Epithelial cell of prostate (primary cell): ENCODE measurements at regions not wholly inside any gene's neighbourhood (a gene's known extent, or its start where the extent isn't known, plus 50 kb on each side); places are given as distances from the start of the nearest gene placed in this dataset.
"Not testable (repeated sequence)": the region's sequence is repeated elsewhere in the genome, so short reads cannot be mapped to it uniquely, and the experiment has no call there.

Source experiments
- DNase-seq: peaks from one replicate; pipeline ENCODE4 v3.0.0-alpha.2; 2011; ENCODE audit warnings: low read depth, low spot score
- H3K27ac ChIP-seq: fragments of 450-650 bp; 2 replicates; pipeline ENCODE4 v1.5.1; 2017; ENCODE audit warnings: mild to moderate bottlenecking

DNA sequence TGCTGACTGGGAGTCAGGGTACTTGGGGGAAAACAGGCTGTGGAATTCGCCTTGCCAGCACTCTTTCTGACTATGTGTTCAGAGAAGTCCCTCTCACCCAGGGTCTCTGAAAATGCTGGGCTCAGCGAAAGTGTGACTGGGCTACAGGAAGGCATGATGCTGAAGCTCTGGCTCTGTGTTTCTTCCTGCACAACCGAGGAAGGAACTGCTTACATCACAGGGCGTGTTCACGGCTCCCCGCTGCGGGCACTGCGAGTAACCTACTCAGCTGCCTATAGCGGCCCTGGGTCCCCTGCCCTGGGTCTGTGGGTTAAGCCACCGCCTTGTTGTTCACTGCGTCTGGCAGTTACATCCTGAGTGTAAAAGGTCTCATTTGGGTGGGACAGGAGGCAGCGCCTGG, 222.4 kb upstream of the IRX4 start:
- H3K27ac ChIP-seq, result no peak overlapping the region
- no peak for DNase-seq

DNA sequence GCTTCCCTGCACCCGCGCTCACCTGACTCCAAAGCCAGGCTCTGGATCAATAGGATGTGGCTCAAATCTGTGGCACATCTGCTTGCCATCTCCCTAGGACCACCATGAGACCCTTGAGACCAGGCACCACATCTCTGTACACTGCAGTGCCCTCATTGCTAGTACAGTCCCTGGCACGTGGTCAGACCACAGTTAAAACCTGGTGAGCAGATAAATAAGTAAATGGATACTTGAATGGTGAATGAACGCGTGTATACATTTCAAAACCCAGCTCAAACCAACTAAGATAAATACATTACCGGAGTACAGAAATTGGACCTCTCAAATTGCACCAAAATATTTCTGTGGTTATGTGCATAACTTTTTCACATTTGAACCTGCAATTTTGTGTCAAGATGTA, 221.2 kb upstream of the IRX4 start:
- H3K27ac ChIP-seq, result no peak overlapping the region
- no peak for DNase-seq

DNA sequence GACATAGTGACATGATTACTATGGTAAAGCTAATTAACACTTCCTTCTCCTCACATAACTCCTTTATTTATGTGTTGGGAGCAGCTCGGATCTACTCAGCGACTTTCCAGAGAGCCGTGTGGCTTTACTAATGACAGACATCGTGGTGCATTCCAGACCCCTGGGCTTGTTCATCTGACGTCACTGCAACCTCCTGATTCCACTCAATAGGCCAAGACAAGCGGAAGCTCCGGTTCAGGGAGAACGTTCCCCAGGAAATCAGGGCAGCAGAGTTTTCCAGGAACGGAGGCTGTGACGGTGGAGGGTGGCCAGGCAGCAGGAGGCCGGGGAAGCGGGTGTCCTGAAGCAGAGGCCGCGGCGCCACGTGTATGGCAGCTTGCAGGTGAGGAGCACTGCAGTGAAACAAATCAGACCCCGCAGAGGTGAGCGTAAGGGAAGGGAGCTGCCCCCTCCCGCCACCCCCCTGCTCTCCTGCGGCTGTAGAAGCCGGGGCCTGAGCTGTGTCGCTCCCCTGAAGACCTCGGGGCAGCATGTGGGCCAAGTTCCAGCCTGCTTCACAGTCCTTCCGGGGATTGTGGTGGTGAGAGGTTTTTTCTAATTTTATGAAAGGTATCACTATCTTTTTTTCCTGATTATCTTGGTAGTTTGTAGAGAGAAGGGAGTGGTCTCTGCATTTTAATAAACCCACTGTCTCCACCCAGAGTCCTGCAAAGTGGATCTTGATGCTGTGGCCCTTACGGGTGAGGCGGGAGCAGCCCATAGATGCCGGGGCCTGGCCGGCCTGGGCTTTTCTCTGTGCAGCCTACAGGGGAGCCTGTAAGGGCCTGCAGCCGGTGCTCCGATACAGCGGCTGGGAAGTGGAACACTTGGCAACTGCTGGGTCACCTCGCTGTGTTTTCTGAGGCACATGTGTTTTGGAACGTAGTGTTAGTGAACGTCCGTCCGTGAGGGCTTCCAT, 220.4 kb upstream of the IRX4 start:
- H3K27ac ChIP-seq, result no peak overlapping the region
- no peak for DNase-seq

DNA sequence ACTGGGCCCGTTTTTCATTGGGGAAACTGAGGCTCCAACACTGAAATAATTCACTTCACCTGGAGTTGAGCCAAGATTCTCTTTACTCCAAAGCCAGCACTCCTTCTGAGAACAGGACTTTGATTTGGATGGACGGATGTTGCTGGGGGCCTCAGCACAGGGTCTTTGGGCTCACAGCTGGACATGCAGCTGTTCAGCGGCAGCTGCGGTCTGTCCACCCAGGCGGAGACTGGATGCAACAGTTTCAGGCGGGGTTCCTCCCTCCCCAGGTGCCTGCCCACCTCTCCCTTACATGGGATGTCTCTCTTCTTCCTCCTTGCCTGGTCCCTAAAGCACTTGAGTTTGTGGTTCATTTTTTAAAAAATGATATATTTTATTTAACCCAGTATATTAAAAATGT, 219.0 kb upstream of the IRX4 start:
- H3K27ac ChIP-seq, result no peak overlapping the region

DNA sequence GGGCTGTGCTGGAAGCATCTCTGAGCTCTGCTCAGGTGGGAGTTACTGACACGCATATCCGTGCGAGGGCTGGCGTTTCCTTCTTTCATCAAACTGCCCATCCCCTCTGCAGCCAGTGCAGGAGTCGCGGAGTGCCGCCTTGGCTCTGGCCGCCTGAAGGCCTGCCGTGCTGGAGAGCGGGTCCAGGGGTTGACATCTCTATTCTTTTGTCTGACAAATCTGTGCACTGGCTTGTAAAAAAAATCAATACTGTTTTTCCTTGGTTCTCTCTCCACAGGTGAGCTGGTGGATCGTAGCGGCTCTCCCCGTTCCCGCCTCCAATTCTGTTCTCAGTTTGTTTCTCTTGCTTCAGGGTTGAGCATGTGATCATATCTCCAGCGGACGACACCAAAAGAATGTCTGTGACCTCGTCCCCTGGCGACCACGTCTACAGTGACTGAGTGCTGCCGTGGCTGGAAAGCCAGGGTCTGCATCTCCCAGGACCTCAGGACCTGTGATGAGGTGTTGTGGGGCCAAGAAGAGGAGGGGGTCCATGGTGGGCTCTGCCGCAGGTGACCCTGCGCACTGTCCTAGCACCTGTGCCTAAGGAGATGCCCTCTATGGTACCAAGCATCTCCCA, 214.3 kb upstream of the IRX4 start:
- no peak for DNase-seq

More for the DNA sequence above, 219.0 kb upstream of the IRX4 start:
- no peak for DNase-seq

DNA sequence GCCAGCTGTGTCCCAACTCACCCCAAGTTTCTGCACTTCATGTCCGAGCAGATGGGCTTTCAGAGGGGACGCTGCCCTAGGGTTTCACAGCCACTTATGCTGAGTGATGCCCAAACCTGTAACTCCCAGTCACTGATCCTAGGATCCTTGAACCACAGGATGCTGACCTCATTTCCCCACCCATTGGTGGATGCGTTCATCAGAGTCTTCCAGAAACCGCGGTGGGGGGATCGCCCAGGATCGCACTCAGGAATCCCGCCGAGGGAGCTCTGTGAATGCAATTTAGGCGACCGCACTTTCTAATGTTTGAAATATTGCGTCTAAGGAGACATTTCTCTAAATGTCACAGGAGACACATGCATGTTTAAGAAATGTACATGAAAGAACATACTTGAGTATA, 212.3 kb upstream of the IRX4 start:
- DNase-seq, result no peak

More for the DNA sequence above, 214.3 kb upstream of the IRX4 start:
- no peak overlapping the region for H3K27ac ChIP-seq

DNA sequence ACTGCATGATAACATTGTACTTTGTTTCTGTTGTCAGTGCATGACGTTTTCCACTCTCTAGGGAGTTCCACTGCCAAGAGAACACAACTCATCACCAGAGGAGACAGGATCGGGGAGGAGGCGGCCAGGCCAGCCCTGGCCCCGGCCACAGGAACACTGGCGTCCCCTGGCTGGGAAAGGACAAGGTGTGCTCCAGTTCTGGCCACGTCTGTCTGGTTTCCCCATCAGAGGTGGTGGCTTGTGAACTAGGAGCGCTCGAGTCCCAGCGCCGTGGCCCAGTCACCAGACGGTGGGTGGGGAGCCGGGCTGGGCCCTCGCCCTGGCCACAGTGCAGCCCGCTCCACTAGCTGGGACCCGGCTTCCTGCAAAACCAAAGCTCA, 211.9 kb upstream of the IRX4 start:
- DNase-seq, result no peak
- no peak overlapping the region for H3K27ac ChIP-seq

More for the DNA sequence above, 212.3 kb upstream of the IRX4 start:
- no peak overlapping the region for H3K27ac ChIP-seq

DNA sequence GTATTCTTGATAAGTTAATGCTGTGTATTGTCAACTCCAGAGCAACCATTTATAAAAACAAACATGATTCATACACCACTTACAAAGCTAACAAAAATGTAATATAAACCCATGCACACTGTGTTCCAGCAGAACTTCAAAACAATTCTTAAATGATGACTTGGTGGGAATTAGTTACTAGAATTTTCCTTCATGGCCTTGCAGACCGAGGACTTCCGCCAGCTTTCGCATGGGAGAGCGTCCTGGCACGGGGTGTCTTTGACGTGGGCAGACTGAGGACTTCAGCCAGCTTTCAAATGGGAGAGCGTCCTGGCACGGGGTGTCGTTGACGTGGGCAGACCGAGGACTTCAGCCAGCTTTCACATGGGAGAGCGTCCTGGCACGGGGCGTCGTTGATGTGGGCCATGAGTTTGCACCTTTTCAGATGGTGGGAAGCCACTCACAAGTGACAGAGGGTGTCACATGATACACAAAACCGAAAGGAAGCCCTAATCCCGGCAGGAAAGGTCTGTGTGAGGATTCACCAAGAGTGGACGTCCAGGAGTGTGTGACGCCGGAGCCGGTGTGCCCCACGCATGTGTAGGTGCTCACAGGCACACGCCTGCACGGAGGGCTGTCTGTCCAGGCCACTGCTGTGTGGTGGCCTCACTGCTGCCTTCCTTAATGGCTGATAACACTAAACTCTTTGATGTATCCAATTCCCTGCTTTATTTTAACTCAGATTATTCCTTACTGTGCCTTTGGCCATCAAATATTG, 211.3 kb upstream of the IRX4 start:
- H3K27ac ChIP-seq, result no peak overlapping the region

DNA sequence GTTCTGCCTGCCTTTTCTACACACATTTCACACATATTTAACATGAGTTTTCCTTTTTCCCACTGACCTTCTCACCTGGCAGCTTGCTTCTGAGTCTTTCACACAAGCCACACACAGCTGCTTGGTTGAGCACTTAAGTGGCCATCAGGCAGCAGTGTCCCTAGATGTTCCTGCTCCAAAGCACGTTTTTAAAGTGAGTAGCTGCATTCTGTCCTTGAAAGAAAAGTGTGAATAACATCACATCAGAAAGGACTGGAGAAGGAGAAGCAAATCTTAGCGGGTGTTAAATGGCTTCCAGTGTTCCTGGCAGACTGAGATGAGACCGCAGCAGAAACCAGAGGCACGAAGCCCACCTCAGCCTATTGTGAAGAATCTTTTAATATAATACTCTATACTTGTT, 209.2 kb upstream of the IRX4 start:
- no peak overlapping the region for H3K27ac ChIP-seq
- no peak for DNase-seq

More for the DNA sequence above, 211.3 kb upstream of the IRX4 start:
- DNase-seq, result no peak

DNA sequence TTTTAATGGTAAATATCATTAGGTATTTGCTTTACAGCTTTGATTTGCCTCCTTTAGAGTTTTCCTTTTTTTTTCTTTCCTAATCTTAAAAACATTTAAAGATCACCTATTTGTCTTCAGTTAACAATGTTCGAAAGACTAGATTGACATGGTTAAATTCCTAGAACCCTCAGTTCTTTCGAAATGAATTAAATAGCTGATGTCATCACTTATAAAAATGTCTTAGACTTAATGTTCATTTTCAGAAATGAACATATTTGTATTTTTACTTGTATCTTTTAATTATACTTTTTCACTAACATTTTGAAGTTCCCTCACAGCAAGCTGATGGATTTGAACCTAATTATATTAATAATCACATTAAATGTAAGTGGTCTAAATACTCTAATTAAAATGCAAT, 205.3 kb upstream of the IRX4 start:
- H3K27ac ChIP-seq, result no peak overlapping the region
- DNase-seq, result no peak

DNA sequence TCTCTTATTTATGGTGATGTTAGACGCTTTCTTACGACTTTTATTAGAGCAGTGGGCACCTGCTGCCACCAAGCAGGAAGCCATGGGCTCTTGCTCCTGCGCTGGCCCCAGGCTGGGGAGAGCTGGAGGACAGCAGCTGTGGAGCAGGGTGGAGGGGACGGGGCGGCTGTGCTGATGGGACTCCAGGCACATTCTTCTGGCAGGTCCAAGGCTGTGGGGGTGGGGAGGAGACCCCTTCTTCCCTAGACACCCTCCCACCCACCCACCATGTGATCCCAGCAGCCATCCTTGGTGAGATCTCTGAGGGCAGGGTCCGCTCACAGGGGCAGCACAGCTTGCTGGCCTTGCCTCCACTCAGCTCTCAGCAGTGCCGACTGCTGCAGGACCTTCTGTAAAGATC, 192.6 kb upstream of the IRX4 start:
- no peak overlapping the region for H3K27ac ChIP-seq
- no peak for DNase-seq

DNA sequence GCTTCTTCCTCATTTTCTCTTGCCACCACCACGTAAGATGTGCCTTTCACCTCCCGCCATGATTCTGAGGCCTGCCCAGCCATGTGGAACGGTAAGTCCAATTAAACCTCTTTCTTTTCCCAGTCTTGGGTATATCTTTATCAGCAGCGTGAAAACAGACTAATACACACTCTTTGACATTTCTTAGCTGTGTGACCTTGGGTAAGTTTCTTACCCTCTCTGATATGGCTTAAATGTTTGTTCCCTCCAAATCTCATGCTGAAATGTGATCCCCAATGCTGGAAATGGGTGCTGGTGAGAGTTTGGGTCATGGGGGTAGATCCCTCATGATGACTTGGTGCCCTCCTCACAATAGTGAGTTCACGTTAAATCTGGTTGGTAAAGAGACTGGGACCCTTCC, 188.8 kb upstream of the IRX4 start:
- H3K27ac ChIP-seq, result no peak overlapping the region
- no peak for DNase-seq

DNA sequence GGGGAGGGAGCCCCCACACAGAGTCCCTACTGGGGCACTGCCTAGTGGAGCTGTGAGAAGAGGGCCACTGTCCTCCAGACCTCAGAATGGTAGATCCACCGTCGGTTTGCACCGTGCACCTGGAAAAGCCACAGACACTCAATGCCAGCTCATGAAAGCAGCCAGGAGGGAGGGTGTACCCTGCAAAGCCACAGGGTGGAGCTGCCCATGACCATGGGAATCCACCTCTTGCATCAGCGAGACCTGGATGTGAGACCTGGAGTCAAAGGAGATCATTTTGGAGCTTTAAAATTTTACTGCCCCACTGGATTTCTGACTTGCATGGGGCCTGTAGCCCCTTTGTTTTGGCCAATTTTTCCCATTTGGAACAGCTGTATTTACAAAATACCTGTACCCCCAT, 188.1 kb upstream of the IRX4 start:
- not testable (repeated sequence) for H3K27ac ChIP-seq, DNase-seq

DNA sequence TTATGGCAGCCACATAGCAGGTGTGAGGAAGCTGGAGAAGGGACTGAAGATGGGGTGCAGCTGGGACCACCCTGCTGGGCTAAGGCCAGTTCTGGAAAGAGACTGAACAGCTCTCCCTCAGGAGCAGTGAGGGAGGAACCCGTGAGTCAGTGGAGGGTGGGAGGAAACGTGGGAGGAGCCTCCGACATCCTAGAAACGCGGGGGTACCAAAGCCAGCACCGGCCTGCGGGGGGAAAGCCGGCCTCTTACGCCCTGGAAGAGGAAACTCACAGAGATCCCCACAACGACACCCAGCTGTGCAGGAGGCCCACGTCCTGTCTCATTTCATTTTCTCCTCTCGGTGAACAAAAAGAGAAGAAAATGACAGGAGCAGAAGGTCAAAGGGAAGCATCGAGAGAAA, 185.8 kb upstream of the IRX4 start:
- H3K27ac ChIP-seq, result no peak overlapping the region
- no peak for DNase-seq

DNA sequence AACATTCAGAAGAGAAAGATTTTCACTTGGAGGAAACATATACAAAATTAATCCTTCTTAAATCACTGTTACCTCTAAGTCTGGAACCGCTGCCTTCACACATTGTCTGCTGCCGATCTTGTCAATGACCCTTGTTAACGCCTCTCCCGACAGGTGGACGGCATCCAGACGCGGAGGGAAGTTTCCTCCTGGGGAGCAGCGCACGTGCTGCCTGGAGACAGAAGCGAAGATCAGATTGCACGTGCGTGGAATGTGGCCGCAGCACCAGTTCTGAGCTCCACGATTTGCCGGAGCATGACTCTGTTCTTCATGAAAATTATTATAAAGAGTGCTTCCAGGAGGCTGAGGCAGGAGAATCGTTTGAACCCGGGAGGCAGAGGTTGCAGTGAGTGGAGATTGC, 183.6 kb upstream of the IRX4 start:
- H3K27ac ChIP-seq, result no peak overlapping the region
- DNase-seq, result no peak

DNA sequence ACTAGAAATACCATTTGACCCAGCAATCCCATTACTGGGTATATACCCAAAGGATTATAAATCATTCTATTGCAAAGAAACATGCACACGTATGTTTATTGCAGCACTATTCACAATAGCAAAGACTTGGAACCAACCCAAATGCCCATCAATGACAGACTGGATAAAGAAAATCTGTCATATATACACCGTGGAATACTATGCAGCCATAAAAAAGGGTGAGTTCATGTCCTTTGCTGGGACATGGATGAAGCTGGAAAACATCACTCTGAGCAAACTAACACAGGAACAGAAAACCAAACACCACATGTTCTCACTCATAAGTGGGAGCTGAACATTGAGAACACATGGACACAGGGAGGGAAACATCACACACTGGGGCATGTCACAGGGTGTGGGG, 180.7 kb upstream of the IRX4 start:
- DNase-seq, H3K27ac ChIP-seq: not testable (repeated sequence)

DNA sequence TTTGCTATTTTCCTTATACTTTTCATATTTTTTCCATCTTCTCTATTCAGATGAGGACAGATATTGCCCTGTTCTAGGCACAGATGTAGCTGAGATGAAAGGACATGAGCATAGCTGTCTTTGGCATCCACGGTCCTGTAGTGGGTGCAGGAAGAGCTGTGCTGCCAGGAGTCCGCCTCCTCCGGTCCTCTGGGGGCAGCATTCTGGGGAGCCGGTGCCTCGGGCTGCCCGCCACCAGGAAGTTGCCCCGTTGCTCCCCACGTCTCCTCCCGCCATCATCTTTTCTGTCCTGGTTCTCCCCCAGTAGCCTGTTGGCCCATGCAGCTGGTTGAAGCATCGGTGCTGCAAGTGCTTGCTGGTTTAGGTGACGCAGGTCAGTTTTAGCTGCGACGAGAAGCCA, 170.0 kb upstream of the IRX4 start:
- DNase-seq, result no peak
- H3K27ac ChIP-seq, result no peak overlapping the region

DNA sequence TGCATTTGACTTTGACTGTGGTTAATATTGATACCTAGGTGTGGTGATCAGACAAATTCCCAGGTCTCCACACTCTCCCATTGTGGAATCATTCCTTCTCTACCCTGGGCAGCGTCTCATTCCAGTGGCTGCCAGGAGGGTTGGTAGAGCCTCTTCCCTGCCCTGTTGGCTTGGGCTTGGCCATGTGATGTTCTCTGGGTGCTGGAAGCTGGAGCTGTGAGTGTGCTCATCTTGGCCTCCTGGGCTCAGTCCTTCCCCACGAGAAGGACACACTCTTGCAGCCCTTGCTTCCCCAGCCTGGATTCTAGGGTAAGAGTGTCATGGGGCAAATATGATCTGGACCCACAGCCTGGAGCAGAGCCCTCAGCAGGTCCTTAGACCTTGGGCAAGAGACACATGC, 167.2 kb upstream of the IRX4 start:
- DNase-seq, result no peak
- H3K27ac ChIP-seq, result no peak overlapping the region

DNA sequence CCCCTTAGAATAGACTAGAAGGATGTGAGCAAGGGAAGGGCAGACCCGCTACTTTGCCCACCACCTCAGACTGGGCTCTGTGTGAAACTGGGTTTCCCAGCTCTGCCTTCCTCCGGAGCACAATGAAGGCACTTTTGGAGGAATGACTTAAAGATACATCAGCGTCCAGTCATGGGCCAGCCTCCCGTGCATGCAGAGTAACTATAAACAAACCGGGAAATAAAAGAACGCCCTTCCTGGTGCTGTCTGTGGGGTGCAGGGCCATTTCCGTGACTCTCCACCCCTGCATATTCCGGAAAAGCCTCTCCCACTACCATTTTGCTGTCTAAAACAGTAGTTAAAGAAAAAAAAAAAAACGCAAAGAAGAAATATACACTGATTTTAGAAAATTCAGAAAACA, 165.9 kb upstream of the IRX4 start:
- no peak for DNase-seq
- no peak overlapping the region for H3K27ac ChIP-seq

DNA sequence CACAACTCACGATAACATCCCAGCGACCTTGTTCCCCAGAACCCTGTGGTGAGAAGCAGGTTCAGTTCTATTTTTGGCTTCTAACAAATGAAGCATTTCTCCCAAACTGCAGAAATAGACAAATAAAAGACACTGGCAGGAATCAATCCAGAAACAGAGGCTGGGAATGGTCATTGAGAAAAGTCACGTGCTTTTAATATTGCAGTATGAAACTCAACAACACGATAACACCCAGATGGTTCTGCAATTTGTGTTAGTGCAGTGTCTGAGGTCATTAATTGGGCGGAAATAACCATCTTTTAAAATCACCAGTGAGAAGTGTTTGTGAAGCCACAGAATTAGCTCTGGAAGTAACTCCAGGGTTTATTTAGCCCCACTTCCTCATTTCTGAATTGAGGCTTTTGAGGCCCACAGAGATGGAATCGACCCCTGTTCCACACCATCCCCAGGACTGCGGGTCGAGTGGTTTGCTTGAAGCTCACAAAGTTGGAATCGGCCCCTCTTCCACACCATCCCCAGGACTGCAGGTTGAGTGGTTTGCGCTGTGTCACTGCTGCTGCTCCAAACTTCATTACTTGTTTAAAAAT, 164.7 kb upstream of the IRX4 start:
- no peak for DNase-seq
- H3K27ac ChIP-seq, result no peak overlapping the region

DNA sequence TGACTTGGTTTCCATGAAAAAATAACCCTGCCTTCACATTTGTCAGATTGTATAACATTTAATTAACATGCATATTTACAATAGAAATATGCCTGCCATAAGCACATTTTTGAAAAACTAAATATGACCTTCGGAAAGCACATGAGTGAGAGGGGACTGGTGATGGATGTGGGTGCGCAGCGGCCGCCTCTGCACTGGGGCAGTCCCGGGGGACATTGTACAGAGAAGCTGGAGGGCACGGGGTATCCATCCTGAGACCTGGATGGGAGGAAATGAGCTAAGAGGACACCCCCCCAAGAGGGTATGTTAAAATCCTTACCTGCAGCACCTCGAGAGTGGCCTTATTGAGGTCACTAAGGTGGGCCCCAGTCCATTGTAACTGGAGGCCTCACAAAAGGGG, 161.3 kb upstream of the IRX4 start:
- DNase-seq, result no peak
- no peak overlapping the region for H3K27ac ChIP-seq
